ENCODE measurements at regions not wholly inside any gene's neighbourhood (a gene's known extent, or its start where the extent isn't known, plus 50 kb on each side); places are given as distances from the start of the nearest gene placed in this dataset.

- H3K36me3 ChIP-seq (ENCODE audit: insufficient read depth, low read length) = no peaks in the 10 kb centered on the region
- H3K27ac ChIP-seq (ENCODE audit: low read depth, low read length) = no peak overlapping the region
- no peaks in the 10 kb centered on the region for H3K27me3 ChIP-seq (ENCODE audit: insufficient read depth, low read length)
- no peak overlapping the region for H3K4me3 ChIP-seq (ENCODE audit: low read depth, low read length)
- H3K4me1 ChIP-seq (ENCODE audit: control insufficient read depth, insufficient read depth, low read length, unreplicated experiment) = no peaks in the 10 kb centered on the region
- no peaks in the 10 kb centered on the region for H3K79me2 ChIP-seq (ENCODE audit: control insufficient read depth, insufficient read depth, low read length, unreplicated experiment)
- H2AFZ ChIP-seq (ENCODE audit: low read length, unreplicated experiment) = no peak overlapping the region
Measured at GRCh38 chr6:8908638-8909037, 473.3 kb upstream of the SLC35B3 start.

- Histone ChIP-seq H3K27me3 (ENCODE audit: insufficient read depth, low read length) (no peaks in the 10 kb centered on the region), H3K4me3 (ENCODE audit: low read depth, low read length) (no peak overlapping the region), H3K4me1 (ENCODE audit: control insufficient read depth, insufficient read depth, low read length, unreplicated experiment) (no peaks in the 10 kb centered on the region), H3K79me2 (ENCODE audit: control insufficient read depth, insufficient read depth, low read length, unreplicated experiment) (no peaks in the 10 kb centered on the region), H3K27ac (ENCODE audit: low read depth, low read length) (no peak overlapping the region), H3K36me3 (ENCODE audit: insufficient read depth, low read length) (no peaks in the 10 kb centered on the region), H2AFZ (ENCODE audit: low read length, unreplicated experiment) (no peak overlapping the region)
Measured at GRCh38 chr6:8906699-8907098, 471.4 kb upstream of the SLC35B3 start.

DNA sequence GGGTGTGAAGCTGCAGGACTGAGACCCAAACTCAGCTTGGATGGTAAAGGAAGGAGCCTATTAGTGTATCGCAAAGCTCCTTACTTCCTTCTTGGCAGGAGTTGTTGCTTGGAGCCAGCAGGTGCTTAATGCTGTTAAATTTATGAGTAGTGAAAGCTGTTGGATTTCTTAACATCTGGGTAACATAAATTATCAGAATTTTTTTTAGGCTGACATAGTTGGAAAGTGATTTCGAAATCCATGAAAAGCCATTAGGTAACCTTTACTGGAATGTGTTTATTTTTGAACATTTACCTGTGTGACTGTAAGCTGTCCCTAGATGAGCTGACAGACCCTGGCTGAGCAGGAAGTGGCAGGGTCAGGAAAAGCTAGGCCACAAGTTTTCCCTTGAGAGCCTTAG, 470.4 kb upstream of the SLC35B3 start:
- no peaks in the 10 kb centered on the region for H3K4me1 ChIP-seq (ENCODE audit: control insufficient read depth, insufficient read depth, low read length, unreplicated experiment)
- no peaks in the 10 kb centered on the region for H3K27me3 ChIP-seq (ENCODE audit: insufficient read depth, low read length)
- H3K27ac ChIP-seq (ENCODE audit: low read depth, low read length) = no peak overlapping the region
- no peak overlapping the region for H2AFZ ChIP-seq (ENCODE audit: low read length, unreplicated experiment)
- H3K36me3 ChIP-seq (ENCODE audit: insufficient read depth, low read length) = no peaks in the 10 kb centered on the region
- H3K4me3 ChIP-seq (ENCODE audit: low read depth, low read length) = no peak overlapping the region
- no peaks in the 10 kb centered on the region for H3K79me2 ChIP-seq (ENCODE audit: control insufficient read depth, insufficient read depth, low read length, unreplicated experiment)

DNA sequence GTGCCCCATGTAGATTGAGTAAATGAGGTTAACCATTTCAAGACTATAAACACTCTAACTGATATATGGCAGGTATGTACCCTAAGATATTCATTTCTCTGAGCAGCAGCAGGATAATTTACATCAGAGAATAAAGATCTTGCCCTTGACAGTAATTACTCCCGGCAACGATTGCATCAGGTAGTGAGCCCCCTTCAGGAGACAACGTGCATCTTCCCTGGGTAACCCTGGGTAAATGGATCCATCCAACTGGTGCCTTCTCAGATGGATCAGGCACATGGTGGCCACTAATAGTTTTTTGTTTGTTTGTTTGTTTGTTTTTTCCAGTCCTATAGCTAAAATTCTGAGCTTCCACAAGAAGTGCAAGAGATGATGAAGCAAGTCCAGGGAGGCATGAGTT, 469.4 kb upstream of the SLC35B3 start:
- Histone ChIP-seq H3K79me2 (ENCODE audit: control insufficient read depth, insufficient read depth, low read length, unreplicated experiment) (no peaks in the 10 kb centered on the region), H3K27me3 (ENCODE audit: insufficient read depth, low read length) (no peaks in the 10 kb centered on the region), H2AFZ (ENCODE audit: low read length, unreplicated experiment) (no peak overlapping the region), H3K36me3 (ENCODE audit: insufficient read depth, low read length) (no peaks in the 10 kb centered on the region), H3K4me3 (ENCODE audit: low read depth, low read length) (no peak overlapping the region), H3K4me1 (ENCODE audit: control insufficient read depth, insufficient read depth, low read length, unreplicated experiment) (no peaks in the 10 kb centered on the region), H3K27ac (ENCODE audit: low read depth, low read length) (no peak overlapping the region)

DNA sequence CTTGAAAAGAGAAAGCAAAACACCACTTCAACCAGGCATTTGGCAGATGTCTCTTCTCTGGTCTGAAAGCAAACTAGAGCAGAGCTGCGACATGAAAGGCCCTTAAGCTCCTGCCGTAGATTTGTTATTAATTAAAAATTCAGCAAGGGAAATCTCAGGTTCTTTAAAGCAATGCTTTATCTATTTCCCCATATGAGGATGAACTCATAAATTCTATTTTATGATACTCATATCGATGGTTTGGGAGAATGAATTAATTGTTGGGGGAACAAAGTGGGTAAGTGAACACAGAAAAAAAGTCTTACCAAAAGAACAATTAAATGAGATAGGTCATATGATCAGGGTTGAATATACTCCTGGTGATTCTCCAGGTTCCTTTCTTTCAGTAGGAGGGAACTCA, 464.7 kb upstream of the SLC35B3 start:
- no peaks in the 10 kb centered on the region for H3K4me1 ChIP-seq (ENCODE audit: control insufficient read depth, insufficient read depth, low read length, unreplicated experiment)
- H3K27me3 ChIP-seq (ENCODE audit: insufficient read depth, low read length) = no peaks in the 10 kb centered on the region; the same call in 1 of the 2 replicates
- no peaks in the 10 kb centered on the region for H3K36me3 ChIP-seq (ENCODE audit: insufficient read depth, low read length)
- no peaks in the 10 kb centered on the region for H3K79me2 ChIP-seq (ENCODE audit: control insufficient read depth, insufficient read depth, low read length, unreplicated experiment)
- no peak overlapping the region for H3K27ac ChIP-seq (ENCODE audit: low read depth, low read length)
- no peak overlapping the region for H3K4me3 ChIP-seq (ENCODE audit: low read depth, low read length)
- H2AFZ ChIP-seq (ENCODE audit: low read length, unreplicated experiment) = no peak overlapping the region

DNA sequence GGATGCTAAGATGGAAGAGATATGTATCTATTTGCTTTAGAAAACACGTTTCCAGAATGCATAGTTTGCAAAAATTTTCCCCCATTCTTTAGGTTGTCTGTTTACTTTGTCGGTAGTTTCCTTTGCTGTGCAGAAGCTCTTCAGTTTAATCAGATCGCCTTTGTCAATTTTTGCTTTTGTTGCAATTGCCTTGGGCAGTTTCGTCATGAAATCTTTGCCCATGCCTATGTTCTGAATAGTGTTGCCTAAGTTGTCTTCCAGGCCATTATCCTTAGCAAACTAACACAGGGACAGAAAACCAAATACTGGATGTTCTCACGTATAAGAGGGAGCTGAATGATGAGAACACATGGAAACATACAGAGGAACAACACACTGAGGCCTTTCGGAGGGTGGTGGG, 454.2 kb upstream of the SLC35B3 start:
- H3K4me3 ChIP-seq (ENCODE audit: low read depth, low read length) = no peak overlapping the region
- H3K27ac ChIP-seq (ENCODE audit: low read depth, low read length) = no peak overlapping the region
- no peak overlapping the region for H2AFZ ChIP-seq (ENCODE audit: low read length, unreplicated experiment)
- H3K79me2 ChIP-seq (ENCODE audit: control insufficient read depth, insufficient read depth, low read length, unreplicated experiment) = no peaks in the 10 kb centered on the region
- no peaks in the 10 kb centered on the region for H3K27me3 ChIP-seq (ENCODE audit: insufficient read depth, low read length)
- H3K4me1 ChIP-seq (ENCODE audit: control insufficient read depth, insufficient read depth, low read length, unreplicated experiment) = no peaks in the 10 kb centered on the region
- H3K36me3 ChIP-seq (ENCODE audit: insufficient read depth, low read length) = no peaks in the 10 kb centered on the region

GRCh38 chr6:8888468-8888867, 453.1 kb upstream of the SLC35B3 start:
- Histone ChIP-seq H3K4me3 (ENCODE audit: low read depth, low read length) (no peak overlapping the region), H2AFZ (ENCODE audit: low read length, unreplicated experiment) (no peak overlapping the region), H3K4me1 (ENCODE audit: control insufficient read depth, insufficient read depth, low read length, unreplicated experiment) (no peaks in the 10 kb centered on the region), H3K36me3 (ENCODE audit: insufficient read depth, low read length) (no peaks in the 10 kb centered on the region), H3K27ac (ENCODE audit: low read depth, low read length) (no peak overlapping the region), H3K27me3 (ENCODE audit: insufficient read depth, low read length) (no peaks in the 10 kb centered on the region), H3K79me2 (ENCODE audit: control insufficient read depth, insufficient read depth, low read length, unreplicated experiment) (no peaks in the 10 kb centered on the region)

DNA sequence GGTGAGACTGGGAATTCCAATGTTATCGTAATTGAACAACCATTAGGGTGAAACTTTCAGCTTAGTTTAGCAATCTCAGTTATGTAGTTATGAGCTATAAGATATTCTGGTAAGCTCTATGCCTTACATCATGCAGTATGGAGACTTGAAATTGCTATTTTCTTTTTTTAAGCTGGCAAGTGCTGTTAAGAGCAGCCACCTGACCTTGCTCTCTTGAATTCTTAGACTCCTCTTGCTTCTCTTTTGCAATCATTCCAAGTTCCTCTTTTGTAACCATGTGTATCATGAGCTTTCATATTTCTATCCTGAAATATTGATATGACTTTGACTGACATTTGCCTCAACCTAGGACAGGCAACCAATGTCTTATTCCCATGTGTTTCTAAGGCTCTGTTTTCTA, 446.3 kb upstream of the SLC35B3 start:
- no peaks in the 10 kb centered on the region for H3K4me1 ChIP-seq (ENCODE audit: control insufficient read depth, insufficient read depth, low read length, unreplicated experiment)
- no peak overlapping the region for H3K27ac ChIP-seq (ENCODE audit: low read depth, low read length)
- H3K4me3 ChIP-seq (ENCODE audit: low read depth, low read length) = no peak overlapping the region
- no peaks in the 10 kb centered on the region for H3K79me2 ChIP-seq (ENCODE audit: control insufficient read depth, insufficient read depth, low read length, unreplicated experiment)
- no peaks in the 10 kb centered on the region for H3K36me3 ChIP-seq (ENCODE audit: insufficient read depth, low read length)
- H2AFZ ChIP-seq (ENCODE audit: low read length, unreplicated experiment) = no peak overlapping the region
- no peaks in the 10 kb centered on the region for H3K27me3 ChIP-seq (ENCODE audit: insufficient read depth, low read length)

GRCh38 chr6:8879334-8879733, 444.0 kb upstream of the SLC35B3 start:
- Histone ChIP-seq H3K4me3 (ENCODE audit: low read depth, low read length) (no peak overlapping the region), H3K27ac (ENCODE audit: low read depth, low read length) (no peak overlapping the region), H3K4me1 (ENCODE audit: control insufficient read depth, insufficient read depth, low read length, unreplicated experiment) (no peaks in the 10 kb centered on the region), H2AFZ (ENCODE audit: low read length, unreplicated experiment) (no peak overlapping the region), H3K27me3 (ENCODE audit: insufficient read depth, low read length) (no peaks in the 10 kb centered on the region), H3K79me2 (ENCODE audit: control insufficient read depth, insufficient read depth, low read length, unreplicated experiment) (no peaks in the 10 kb centered on the region), H3K36me3 (ENCODE audit: insufficient read depth, low read length) (no peaks in the 10 kb centered on the region)

DNA sequence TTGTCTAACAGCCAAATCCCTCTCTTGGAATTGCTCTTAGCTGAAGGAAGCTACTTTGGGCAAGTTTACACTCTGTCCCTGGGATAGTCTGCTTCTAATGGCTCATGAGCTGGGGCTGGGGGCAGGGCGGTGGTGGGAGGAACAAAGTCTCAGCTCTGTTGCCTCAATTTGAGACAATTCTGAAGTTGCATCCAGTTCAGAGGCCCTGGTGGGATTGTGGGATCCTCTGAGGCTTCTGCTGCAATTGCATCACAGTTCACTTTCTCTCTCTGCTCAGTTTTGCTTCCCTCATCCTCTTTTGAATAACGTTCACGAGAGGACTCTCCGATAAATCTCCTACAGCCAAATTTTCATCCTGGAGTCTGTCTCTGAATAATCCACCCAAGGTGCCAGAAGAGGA, 440.6 kb upstream of the SLC35B3 start:
- no peaks in the 10 kb centered on the region for H3K4me1 ChIP-seq (ENCODE audit: control insufficient read depth, insufficient read depth, low read length, unreplicated experiment)
- H3K36me3 ChIP-seq (ENCODE audit: insufficient read depth, low read length) = no peaks in the 10 kb centered on the region
- no peaks in the 10 kb centered on the region for H3K79me2 ChIP-seq (ENCODE audit: control insufficient read depth, insufficient read depth, low read length, unreplicated experiment)
- H3K4me3 ChIP-seq (ENCODE audit: low read depth, low read length) = no peak overlapping the region
- H3K27ac ChIP-seq (ENCODE audit: low read depth, low read length) = no peak overlapping the region
- no peak overlapping the region for H2AFZ ChIP-seq (ENCODE audit: low read length, unreplicated experiment)
- no peaks in the 10 kb centered on the region for H3K27me3 ChIP-seq (ENCODE audit: insufficient read depth, low read length)

DNA sequence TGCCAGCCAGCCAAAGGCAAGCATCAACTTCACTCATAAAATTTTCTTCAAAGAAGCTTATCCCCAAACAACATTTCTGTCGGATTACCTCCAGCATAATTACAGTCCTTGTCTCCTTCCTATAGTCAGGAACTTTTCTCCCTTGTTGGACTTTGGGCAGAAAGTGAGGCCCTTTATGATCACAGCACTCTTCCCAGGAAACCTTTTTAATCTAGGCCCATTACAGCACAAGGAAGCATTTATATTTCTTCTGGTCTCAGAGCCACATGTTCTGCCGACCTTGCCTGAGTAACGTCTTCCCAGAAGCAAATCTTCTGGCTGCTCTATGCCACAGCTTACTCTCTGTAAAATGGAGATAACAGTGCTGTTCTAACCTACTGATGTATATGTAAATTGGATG, 437.2 kb upstream of the SLC35B3 start:
- no peaks in the 10 kb centered on the region for H3K79me2 ChIP-seq (ENCODE audit: control insufficient read depth, insufficient read depth, low read length, unreplicated experiment)
- H3K27me3 ChIP-seq (ENCODE audit: insufficient read depth, low read length) = no peaks in the 10 kb centered on the region
- H2AFZ ChIP-seq (ENCODE audit: low read length, unreplicated experiment) = no peak overlapping the region
- H3K4me3 ChIP-seq (ENCODE audit: low read depth, low read length) = no peak overlapping the region
- no peaks in the 10 kb centered on the region for H3K4me1 ChIP-seq (ENCODE audit: control insufficient read depth, insufficient read depth, low read length, unreplicated experiment)
- H3K36me3 ChIP-seq (ENCODE audit: insufficient read depth, low read length) = no peaks in the 10 kb centered on the region
- H3K27ac ChIP-seq (ENCODE audit: low read depth, low read length) = no peak overlapping the region

GRCh38 chr6:8865451-8865850, 430.1 kb upstream of the SLC35B3 start:
- H3K36me3 ChIP-seq (ENCODE audit: insufficient read depth, low read length) = no peaks in the 10 kb centered on the region
- no peak overlapping the region for H3K4me3 ChIP-seq (ENCODE audit: low read depth, low read length)
- no peak overlapping the region for H3K27ac ChIP-seq (ENCODE audit: low read depth, low read length)
- no peaks in the 10 kb centered on the region for H3K4me1 ChIP-seq (ENCODE audit: control insufficient read depth, insufficient read depth, low read length, unreplicated experiment)
- no peak overlapping the region for H2AFZ ChIP-seq (ENCODE audit: low read length, unreplicated experiment)
- H3K27me3 ChIP-seq (ENCODE audit: insufficient read depth, low read length) = no peaks in the 10 kb centered on the region
- no peaks in the 10 kb centered on the region for H3K79me2 ChIP-seq (ENCODE audit: control insufficient read depth, insufficient read depth, low read length, unreplicated experiment)

Data from ACC112 (cell line).